ENCODE measurements at regions not wholly inside any gene's neighbourhood (a gene's known extent, or its start where the extent isn't known, plus 50 kb on each side); places are given as distances from the start of the nearest gene placed in this dataset.

- H3K9me3 ChIP-seq = no peaks in the 10 kb centered on the region
- H3K36me3 ChIP-seq = no peaks in the 10 kb centered on the region
- H3K4me1 ChIP-seq = no peaks in the 10 kb centered on the region
- no peak overlapping the region for H3K4me3 ChIP-seq (ENCODE audit: low read depth, low read length)
- H3K27me3 ChIP-seq = no peaks in the 10 kb centered on the region
- no peak for DNase-seq
- TF ChIP-seq CTCF (IDR thresholded peaks at IDR 0.05; ENCODE audit: low read depth, low read length) = no peak
Observed at GRCh38 chr18:67636597-67637385, 120.3 kb upstream of the DSEL start.

GRCh38 chr18:67634631-67635338, 118.3 kb upstream of the DSEL start:
- Histone ChIP-seq H3K36me3 (no peaks in the 10 kb centered on the region), H3K4me3 (ENCODE audit: low read depth, low read length) (no peak overlapping the region), H3K4me1 (no peaks in the 10 kb centered on the region), H3K27me3 (no peaks in the 10 kb centered on the region), H3K9me3 (no peaks in the 10 kb centered on the region)
- DNase-seq = no peak
- no peak for TF ChIP-seq CTCF (IDR thresholded peaks at IDR 0.05; ENCODE audit: low read depth, low read length)

DNA sequence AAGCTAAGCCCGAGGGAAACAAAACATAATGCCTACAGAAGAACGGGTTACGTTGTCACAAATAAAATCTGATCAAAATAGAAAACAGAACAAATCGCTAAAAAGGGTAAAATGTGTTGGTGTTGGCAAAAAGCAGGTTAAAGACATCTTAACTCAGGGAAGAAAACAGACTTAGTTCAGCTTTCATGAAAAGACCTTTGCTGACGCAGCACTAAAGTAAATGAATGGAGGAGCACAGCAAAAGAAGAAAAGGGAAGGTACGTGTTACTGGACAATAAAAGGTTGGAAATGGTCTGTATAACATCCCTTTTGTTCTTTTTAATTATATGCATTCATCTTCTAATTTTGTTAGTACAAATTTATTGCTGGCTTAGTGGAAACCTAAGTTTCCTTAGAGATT, 117.4 kb upstream of the DSEL start:
- Histone ChIP-seq H3K36me3 (no peaks in the 10 kb centered on the region), H3K4me1 (peaks cover 5% of the 10 kb centered on the region; the same call in 1 of the 2 replicates), H3K27me3 (no peaks in the 10 kb centered on the region), H3K9me3 (no peaks in the 10 kb centered on the region), H3K4me3 (ENCODE audit: low read depth, low read length) (no peak overlapping the region)
- TF ChIP-seq CTCF (IDR thresholded peaks at IDR 0.05; ENCODE audit: low read depth, low read length) = no peak
- DNase-seq = no peak

- Histone ChIP-seq H3K4me1 (no peaks in the 10 kb centered on the region), H3K9me3 (no peaks in the 10 kb centered on the region), H3K36me3 (no peaks in the 10 kb centered on the region), H3K4me3 (ENCODE audit: low read depth, low read length) (no peak overlapping the region), H3K27me3 (no peaks in the 10 kb centered on the region)
- DNase-seq = no peak
- no peak for TF ChIP-seq CTCF (IDR thresholded peaks at IDR 0.05; ENCODE audit: low read depth, low read length)
Observed at GRCh38 chr18:67621906-67622305, 105.4 kb upstream of the DSEL start.

GRCh38 chr18:67621049-67621713, 104.7 kb upstream of the DSEL start:
- no peak for DNase-seq
- Histone ChIP-seq H3K36me3 (no peaks in the 10 kb centered on the region), H3K4me3 (ENCODE audit: low read depth, low read length) (no peak overlapping the region), H3K27me3 (no peaks in the 10 kb centered on the region), H3K4me1 (no peaks in the 10 kb centered on the region), H3K9me3 (no peaks in the 10 kb centered on the region)
- TF ChIP-seq CTCF (IDR thresholded peaks at IDR 0.05; ENCODE audit: low read depth, low read length) = no peak

All from BE2C (cell line).